ENCODE measurements at regions not wholly inside any gene's neighbourhood (a gene's known extent, or its start where the extent isn't known, plus 50 kb on each side); places are given as distances from the start of the nearest gene placed in this dataset.

DNA sequence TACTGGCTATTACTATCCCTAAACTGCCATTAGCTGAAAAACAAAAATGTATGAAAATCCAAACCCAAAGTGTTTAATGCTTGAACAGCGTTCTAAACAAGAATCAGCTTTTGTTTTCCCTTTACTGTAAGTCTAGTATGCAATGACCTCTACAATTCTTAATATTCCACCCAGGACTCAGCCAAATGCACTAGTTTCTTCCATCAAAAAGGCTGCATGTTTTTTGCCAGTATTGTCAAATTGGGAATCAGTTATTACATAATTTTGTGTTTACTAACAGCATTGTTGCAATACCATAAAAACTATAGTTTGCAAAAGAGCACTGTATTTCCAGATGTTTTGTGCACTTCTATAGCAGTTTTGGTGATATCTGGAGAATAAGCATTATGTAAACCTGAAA, 634.5 kb downstream of the LTN1 start:
- Histone ChIP-seq H3K4me3 (ENCODE audit: low read depth, low read length) (no peak overlapping the region), H3K27me3 (ENCODE audit: insufficient read depth, low read depth, severe bottlenecking) (peaks cover 29% of the 10 kb centered on the region), H3K9me3 (ENCODE audit: severe bottlenecking) (peaks cover 3% of the 10 kb centered on the region), H3K36me3 (no peaks in the 10 kb centered on the region), H3K27ac (no peak overlapping the region)
- DNase-seq: no peak
- no peak for TF ChIP-seq CTCF (IDR thresholded peaks at IDR 0.05; ENCODE audit: low read depth, low read length)

DNA sequence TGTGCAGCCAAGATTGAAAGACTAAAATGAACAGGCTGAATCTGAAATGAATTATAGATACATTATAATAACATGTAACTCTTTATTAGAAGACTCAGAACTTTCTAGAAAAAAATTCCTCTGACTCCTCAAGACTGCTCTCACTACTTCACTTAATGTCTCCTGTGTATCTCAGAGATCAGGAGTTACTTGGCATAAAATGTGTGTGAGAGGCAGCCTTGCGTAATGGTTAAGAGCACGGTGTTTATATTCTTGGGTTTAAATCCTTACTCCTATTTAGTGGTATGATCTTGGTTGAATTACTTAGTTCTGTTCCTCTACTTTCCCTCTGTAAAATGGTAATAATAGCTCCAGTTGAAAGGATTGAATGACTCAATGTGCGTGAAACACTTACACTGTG, 634.9 kb downstream of the LTN1 start:
- no peak for TF ChIP-seq CTCF (IDR thresholded peaks at IDR 0.05; ENCODE audit: low read depth, low read length)
- Histone ChIP-seq H3K27me3 (ENCODE audit: insufficient read depth, low read depth, severe bottlenecking) (peaks cover 32% of the 10 kb centered on the region), H3K9me3 (ENCODE audit: severe bottlenecking) (peaks cover 3% of the 10 kb centered on the region), H3K36me3 (no peaks in the 10 kb centered on the region), H3K27ac (no peak overlapping the region), H3K4me3 (ENCODE audit: low read depth, low read length) (no peak overlapping the region)
- DNase-seq: no peak

GRCh38 chr21:28356422-28356821, 636.3 kb downstream of the LTN1 start:
- no peak for DNase-seq
- no peak overlapping the region for H3K4me3 ChIP-seq (ENCODE audit: low read depth, low read length)
- no peak overlapping the region for H3K27ac ChIP-seq
- peaks cover 3% of the 10 kb centered on the region for H3K9me3 ChIP-seq (ENCODE audit: severe bottlenecking)
- TF ChIP-seq CTCF (IDR thresholded peaks at IDR 0.05; ENCODE audit: low read depth, low read length): no peak
- no peaks in the 10 kb centered on the region for H3K36me3 ChIP-seq
- H3K27me3 ChIP-seq (ENCODE audit: insufficient read depth, low read depth, severe bottlenecking): peaks cover 45% of the 10 kb centered on the region

GRCh38 chr21:28345934-28346333, 646.7 kb downstream of the LTN1 start:
- Histone ChIP-seq H3K36me3 (no peaks in the 10 kb centered on the region), H3K9me3 (ENCODE audit: severe bottlenecking) (no peaks in the 10 kb centered on the region), H3K27ac (no peak overlapping the region), H3K27me3 (ENCODE audit: insufficient read depth, low read depth, severe bottlenecking) (peaks cover 89% of the 10 kb centered on the region), H3K4me3 (ENCODE audit: low read depth, low read length) (no peak overlapping the region)
- TF ChIP-seq CTCF (IDR thresholded peaks at IDR 0.05; ENCODE audit: low read depth, low read length): no peak
- DNase-seq: no peak

DNA sequence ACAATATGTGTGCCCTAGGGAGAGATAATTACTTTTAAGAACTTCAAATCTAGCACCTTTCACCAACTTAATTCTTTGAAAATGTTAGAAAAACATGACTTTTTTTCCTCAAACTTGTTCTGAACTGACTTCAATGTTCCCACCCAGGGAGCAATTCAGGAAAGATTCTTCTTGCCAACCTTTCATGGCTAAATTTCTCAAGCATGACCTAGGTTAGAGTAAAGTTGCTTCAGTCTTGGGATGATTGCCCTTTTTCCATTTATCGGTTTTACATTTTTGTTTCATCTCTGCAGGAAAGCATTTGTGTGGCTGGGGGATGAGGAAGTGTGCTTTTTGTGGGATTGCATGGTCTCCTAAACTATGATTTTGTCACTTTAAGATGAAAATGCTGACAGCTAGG, 647.7 kb downstream of the LTN1 start:
- no peaks in the 10 kb centered on the region for H3K9me3 ChIP-seq (ENCODE audit: severe bottlenecking)
- no peak for DNase-seq
- H3K27ac ChIP-seq: no peak overlapping the region
- no peak overlapping the region for H3K4me3 ChIP-seq (ENCODE audit: low read depth, low read length)
- no peak for TF ChIP-seq CTCF (IDR thresholded peaks at IDR 0.05; ENCODE audit: low read depth, low read length)
- peaks cover 86% of the 10 kb centered on the region for H3K27me3 ChIP-seq (ENCODE audit: insufficient read depth, low read depth, severe bottlenecking)
- H3K36me3 ChIP-seq: no peaks in the 10 kb centered on the region

- no peak overlapping the region for H3K4me3 ChIP-seq (ENCODE audit: low read depth, low read length)
- no peaks in the 10 kb centered on the region for H3K9me3 ChIP-seq (ENCODE audit: severe bottlenecking)
- peaks cover 81% of the 10 kb centered on the region for H3K27me3 ChIP-seq (ENCODE audit: insufficient read depth, low read depth, severe bottlenecking)
- no peaks in the 10 kb centered on the region for H3K36me3 ChIP-seq
- no peak for TF ChIP-seq CTCF (IDR thresholded peaks at IDR 0.05; ENCODE audit: low read depth, low read length)
- H3K27ac ChIP-seq: no peak overlapping the region
- DNase-seq: no peak
These were observed 650.4 kb downstream of the LTN1 start for GRCh38 chr21:28342212-28342810.
